ENCODE measurements at regions not wholly inside any gene's neighbourhood (a gene's known extent, or its start where the extent isn't known, plus 50 kb on each side); places are given as distances from the start of the nearest gene placed in this dataset.

DNA sequence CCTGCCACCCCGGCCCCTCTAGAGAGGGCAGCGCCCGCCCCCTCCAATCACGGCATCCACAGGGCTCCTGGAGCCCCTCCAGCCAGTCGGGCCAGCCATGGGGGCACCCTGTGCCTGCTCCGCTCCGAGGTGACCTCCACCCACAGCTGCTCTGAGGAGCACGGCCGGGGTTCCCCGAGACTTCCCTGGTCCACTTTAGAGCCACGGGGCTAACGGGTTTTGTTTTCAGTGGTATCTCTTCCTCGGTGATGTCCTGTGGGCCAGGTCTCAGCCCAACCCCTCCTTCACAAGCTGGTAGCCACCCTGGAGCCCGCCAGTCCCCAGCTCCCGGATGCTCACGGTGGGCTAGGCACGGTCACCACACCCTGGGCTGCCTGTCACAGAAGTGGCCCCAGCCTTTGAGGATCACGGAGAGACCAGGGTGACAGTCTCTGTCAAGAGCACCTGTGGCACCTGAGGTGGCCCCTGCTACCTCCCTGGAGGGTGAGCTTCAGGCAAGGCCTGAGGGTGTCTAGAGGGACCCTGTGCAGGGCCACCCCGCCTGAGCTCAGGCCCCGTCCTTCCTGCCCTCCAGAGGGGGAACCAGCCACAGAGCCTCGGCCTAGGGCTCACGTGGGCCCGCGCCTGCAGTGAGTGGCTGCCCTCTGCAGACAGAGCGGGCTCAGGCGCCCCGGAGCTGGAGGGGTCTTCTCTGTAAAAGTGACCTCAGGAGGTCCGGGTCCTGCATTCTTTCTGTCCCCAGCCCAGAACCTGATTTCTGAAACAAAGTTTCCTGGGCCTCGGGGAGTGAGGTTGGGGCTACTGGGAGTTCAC lies 146.0 kb upstream of the C14orf180 start:
- TF ChIP-seq POLR2AphosphoS5 (IDR thresholded peaks at IDR 0.05; ENCODE audit: low read depth, low read length) = no peak
- no peak for TF ChIP-seq TAF1 (IDR thresholded peaks at IDR 0.05; ENCODE audit: borderline replicate concordance, insufficient read depth, low read length)
- no peak for TF ChIP-seq SIN3A (IDR thresholded peaks at IDR 0.05; ENCODE audit: borderline replicate concordance, insufficient read depth, low read length)
- TF ChIP-seq, protein P1, sequence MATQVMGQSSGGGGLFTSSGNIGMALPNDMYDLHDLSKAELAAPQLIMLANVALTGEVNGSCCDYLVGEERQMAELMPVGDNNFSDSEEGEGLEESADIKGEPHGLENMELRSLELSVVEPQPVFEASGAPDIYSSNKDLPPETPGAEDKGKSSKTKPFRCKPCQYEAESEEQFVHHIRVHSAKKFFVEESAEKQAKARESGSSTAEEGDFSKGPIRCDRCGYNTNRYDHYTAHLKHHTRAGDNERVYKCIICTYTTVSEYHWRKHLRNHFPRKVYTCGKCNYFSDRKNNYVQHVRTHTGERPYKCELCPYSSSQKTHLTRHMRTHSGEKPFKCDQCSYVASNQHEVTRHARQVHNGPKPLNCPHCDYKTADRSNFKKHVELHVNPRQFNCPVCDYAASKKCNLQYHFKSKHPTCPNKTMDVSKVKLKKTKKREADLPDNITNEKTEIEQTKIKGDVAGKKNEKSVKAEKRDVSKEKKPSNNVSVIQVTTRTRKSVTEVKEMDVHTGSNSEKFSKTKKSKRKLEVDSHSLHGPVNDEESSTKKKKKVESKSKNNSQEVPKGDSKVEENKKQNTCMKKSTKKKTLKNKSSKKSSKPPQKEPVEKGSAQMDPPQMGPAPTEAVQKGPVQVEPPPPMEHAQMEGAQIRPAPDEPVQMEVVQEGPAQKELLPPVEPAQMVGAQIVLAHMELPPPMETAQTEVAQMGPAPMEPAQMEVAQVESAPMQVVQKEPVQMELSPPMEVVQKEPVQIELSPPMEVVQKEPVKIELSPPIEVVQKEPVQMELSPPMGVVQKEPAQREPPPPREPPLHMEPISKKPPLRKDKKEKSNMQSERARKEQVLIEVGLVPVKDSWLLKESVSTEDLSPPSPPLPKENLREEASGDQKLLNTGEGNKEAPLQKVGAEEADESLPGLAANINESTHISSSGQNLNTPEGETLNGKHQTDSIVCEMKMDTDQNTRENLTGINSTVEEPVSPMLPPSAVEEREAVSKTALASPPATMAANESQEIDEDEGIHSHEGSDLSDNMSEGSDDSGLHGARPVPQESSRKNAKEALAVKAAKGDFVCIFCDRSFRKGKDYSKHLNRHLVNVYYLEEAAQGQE (IDR thresholded peaks at IDR 0.05; ENCODE audit: insufficient read depth in 1 of 2, low read depth in 2 of 2, low read length in 2 of 2) = no peak
